Esophagus muscularis mucosa (tissue), 4 donors: ENCODE measurements at regions not wholly inside any gene's neighbourhood (a gene's known extent, or its start where the extent isn't known, plus 50 kb on each side); places are given as distances from the start of the nearest gene placed in this dataset.
A peak's percentile ranks its signal among the peaks of the same experiment; 100 is the strongest.

Source experiments
- EP300 ChIP-seq: sonication (generic); formaldehyde crosslinking; IDR thresholded peaks from one replicate; pipeline ENCODE4 v1.6.1; 2017; ENCODE audit warnings: antibody characterized with exemption
- POLR2AphosphoS5 ChIP-seq, 2 donors: sonication (generic); formaldehyde crosslinking; IDR thresholded peaks; one replicate each; pipeline ENCODE4 v1.6.1; 2017; ENCODE audit warnings: antibody characterized with exemption in 2 of 2
- TF ChIP-seq, protein P1 (sequence below), 3 experiments: fragments of 200-600 bp in 2 of 3; fragments of 450-650 bp in 1 of 3; sonication (generic) in 2 of 3; IDR thresholded peaks; one replicate each; pipeline ENCODE4 v1.5.1; 2017 to 2019; ENCODE audit warnings: antibody characterized with exemption in 3 of 3, mild to moderate bottlenecking in 2 of 3, moderate library complexity in 1 of 3

DNA sequence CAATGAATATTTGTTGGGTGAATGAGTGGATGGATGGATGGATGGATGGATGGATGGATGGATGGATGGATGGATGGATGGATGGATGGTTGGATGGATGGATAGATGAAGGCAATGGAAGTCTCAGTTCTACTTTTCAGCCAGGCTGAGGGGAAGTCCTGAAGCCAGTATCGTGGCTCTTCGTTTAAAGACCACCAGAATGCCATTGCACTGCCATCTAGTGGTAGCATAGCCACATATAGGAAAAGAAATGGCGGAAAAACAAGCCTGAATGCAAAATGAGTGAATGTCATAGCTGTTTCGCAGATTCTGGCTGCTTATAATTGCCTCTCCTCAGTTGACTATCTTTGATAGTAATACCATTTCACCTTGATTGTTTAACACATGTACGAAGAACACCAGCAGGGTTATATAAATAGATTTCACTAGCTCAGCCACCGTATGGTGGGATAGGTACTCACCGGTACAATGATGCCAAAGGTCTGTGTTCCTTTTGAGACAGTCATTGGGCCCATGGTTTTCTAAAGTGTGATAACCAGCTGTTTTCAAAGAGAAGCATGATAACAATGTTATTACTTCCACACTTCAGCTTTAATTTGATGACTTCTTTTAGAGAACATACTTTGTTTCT is 62.3 kb upstream of the GREB1L start:
- TF ChIP-seq POLR2AphosphoS5 (IDR thresholded peaks at IDR 0.05): no peak
- no peak for TF ChIP-seq EP300
- TF ChIP-seq, protein P1, sequence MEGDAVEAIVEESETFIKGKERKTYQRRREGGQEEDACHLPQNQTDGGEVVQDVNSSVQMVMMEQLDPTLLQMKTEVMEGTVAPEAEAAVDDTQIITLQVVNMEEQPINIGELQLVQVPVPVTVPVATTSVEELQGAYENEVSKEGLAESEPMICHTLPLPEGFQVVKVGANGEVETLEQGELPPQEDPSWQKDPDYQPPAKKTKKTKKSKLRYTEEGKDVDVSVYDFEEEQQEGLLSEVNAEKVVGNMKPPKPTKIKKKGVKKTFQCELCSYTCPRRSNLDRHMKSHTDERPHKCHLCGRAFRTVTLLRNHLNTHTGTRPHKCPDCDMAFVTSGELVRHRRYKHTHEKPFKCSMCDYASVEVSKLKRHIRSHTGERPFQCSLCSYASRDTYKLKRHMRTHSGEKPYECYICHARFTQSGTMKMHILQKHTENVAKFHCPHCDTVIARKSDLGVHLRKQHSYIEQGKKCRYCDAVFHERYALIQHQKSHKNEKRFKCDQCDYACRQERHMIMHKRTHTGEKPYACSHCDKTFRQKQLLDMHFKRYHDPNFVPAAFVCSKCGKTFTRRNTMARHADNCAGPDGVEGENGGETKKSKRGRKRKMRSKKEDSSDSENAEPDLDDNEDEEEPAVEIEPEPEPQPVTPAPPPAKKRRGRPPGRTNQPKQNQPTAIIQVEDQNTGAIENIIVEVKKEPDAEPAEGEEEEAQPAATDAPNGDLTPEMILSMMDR (IDR thresholded peaks at IDR 0.05): peak; percentile 65 to 79 (median 71)
